ENCODE measurements at regions not wholly inside any gene's neighbourhood (a gene's known extent, or its start where the extent isn't known, plus 50 kb on each side); places are given as distances from the start of the nearest gene placed in this dataset.

DNA sequence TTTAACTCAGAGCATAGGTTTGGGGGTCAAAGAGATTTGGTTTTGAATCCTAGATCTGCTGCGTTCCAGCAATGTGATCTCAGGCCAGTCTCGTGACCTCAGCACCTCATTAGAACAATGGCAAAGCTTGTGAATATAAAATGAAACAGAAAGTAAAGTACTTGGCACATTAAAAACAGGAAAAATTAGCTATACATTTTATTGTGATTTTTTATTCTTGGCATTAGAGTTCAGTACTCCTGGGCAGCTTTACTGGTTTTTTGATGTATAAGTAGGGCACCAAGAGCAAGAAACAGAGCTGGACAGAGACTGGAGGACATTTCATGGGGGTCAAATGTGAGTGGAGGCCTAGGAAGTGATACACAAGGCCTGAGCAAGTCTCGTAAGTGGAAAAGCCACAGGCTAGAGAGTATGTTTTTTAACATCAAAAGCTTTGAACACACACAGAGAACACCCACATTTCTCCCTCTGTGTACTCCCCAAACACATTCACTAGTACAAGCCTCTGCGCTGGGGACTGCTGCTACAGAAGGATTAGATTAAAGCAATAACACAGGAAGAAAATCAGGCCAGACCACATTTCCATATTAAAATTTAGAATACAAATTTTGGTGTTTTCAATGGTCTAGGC lies 157.2 kb upstream of the SLC25A13 start:
- Histone ChIP-seq H3K4me2 (ENCODE audit: insufficient read depth, insufficient read length, low read length) (no peak overlapping the region), H3K4me1 (ENCODE audit: insufficient read depth, low read length) (no peaks in the 10 kb centered on the region), H3K4ac (ENCODE audit: low read depth, low read length) (no peak overlapping the region), H3K23me2 (ENCODE audit: insufficient read length, low read depth, low read length, poor library complexity, severe bottlenecking) (no peaks in the 10 kb centered on the region), H2AK5ac (ENCODE audit: insufficient read length, low read length) (no peak overlapping the region), H3K79me2 (ENCODE audit: insufficient read depth, low read length) (no peaks in the 10 kb centered on the region), H2BK5ac (ENCODE audit: insufficient read length, low read length) (no peak overlapping the region), H3K56ac (ENCODE audit: insufficient read length, low read depth, low read length) (no peak overlapping the region), H2BK20ac (ENCODE audit: low read depth, low read length, poor library complexity, severe bottlenecking) (no peak overlapping the region), H3K18ac (ENCODE audit: insufficient read length, low read depth, low read length) (no peak overlapping the region), H4K8ac (replicated peaks; ENCODE audit: insufficient read length, low read depth, low read length) (no peak overlapping the region), H2BK120ac (ENCODE audit: low read depth, low read length, poor library complexity, severe bottlenecking) (no peak overlapping the region), H3K79me1 (ENCODE audit: insufficient read depth, low read depth, low read length, poor library complexity, severe bottlenecking) (no peaks in the 10 kb centered on the region), H4K91ac (ENCODE audit: insufficient read length, low read depth, low read length) (no peak overlapping the region), H2BK12ac (ENCODE audit: insufficient read length, low read depth, low read length) (no peak overlapping the region), H3K9ac (ENCODE audit: extremely low read depth, insufficient read length, low read length) (no peak overlapping the region), H3K14ac (ENCODE audit: insufficient read depth, low read length) (no peak overlapping the region), H2AFZ (ENCODE audit: low read length) (no peak overlapping the region), H3K27me3 (ENCODE audit: insufficient read depth, low read length) (no peaks in the 10 kb centered on the region), H3K23ac (ENCODE audit: insufficient read length, low read depth, low read length) (no peak overlapping the region), H4K5ac (ENCODE audit: insufficient read length, low read depth, low read length) (no peak overlapping the region), H3T11ph (ENCODE audit: low read length) (no peak overlapping the region), H3K27ac (ENCODE audit: insufficient read length, low read depth, low read length) (no peak overlapping the region), H4K20me1 (ENCODE audit: control insufficient read depth, insufficient read depth, insufficient read length) (no peaks in the 10 kb centered on the region), H2BK15ac (ENCODE audit: low read depth, low read length) (no peak overlapping the region), H3K9me3 (ENCODE audit: control insufficient read depth, low read depth, low read length) (no peaks in the 10 kb centered on the region)
- no CpG with 5 or more reads among the region's 4 CpGs for WGBS (ENCODE audit: extremely low coverage, insufficient read length, low lambda C conversion rate)
- no peaks in the 10 kb centered on the region for H3K27me3 Mint-ChIP-seq (ENCODE audit: low read depth)
- H3K4me1 Mint-ChIP-seq, result no peaks in the 10 kb centered on the region
- no peak overlapping the region for H3K27ac Mint-ChIP-seq
- no peak for DNase-seq
- H3K9me3 Mint-ChIP-seq, result no peaks in the 10 kb centered on the region; a peak in 1 of 5 replicates
- no peak overlapping the region for H3K4me3 Mint-ChIP-seq
- no peaks in the 10 kb centered on the region for H3K36me3 Mint-ChIP-seq (ENCODE audit: insufficient read depth in 1 of 3, low read depth in 3 of 3)
- TF ChIP-seq, protein P1, sequence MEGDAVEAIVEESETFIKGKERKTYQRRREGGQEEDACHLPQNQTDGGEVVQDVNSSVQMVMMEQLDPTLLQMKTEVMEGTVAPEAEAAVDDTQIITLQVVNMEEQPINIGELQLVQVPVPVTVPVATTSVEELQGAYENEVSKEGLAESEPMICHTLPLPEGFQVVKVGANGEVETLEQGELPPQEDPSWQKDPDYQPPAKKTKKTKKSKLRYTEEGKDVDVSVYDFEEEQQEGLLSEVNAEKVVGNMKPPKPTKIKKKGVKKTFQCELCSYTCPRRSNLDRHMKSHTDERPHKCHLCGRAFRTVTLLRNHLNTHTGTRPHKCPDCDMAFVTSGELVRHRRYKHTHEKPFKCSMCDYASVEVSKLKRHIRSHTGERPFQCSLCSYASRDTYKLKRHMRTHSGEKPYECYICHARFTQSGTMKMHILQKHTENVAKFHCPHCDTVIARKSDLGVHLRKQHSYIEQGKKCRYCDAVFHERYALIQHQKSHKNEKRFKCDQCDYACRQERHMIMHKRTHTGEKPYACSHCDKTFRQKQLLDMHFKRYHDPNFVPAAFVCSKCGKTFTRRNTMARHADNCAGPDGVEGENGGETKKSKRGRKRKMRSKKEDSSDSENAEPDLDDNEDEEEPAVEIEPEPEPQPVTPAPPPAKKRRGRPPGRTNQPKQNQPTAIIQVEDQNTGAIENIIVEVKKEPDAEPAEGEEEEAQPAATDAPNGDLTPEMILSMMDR (conservative IDR thresholded peaks at IDR 0.05), result no peak
